ENCODE measurements at regions not wholly inside any gene's neighbourhood (a gene's known extent, or its start where the extent isn't known, plus 50 kb on each side); places are given as distances from the start of the nearest gene placed in this dataset.
"Not testable (repeated sequence)": the region's sequence is repeated elsewhere in the genome, so short reads cannot be mapped to it uniquely, and the experiment has no call there.

DNA sequence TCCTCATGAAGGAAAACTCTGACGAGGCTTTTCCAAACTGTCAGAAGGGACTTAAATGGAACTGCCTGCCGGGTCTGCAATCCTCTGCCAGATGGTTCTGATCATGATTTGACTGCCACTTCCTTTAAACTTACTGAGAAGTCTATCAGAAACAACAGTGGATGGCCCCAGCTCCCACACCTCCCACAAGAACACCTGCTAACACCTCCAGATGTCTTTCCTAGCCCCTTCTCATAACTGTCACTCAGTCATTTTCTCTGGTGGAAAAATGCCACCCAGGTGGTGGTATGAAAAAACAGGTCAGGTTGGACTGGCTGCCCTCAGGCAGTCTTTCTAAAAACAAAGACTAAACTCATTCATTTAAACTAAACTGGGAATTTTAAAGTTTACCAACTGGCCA lies 66.7 kb upstream of the ABCD3 start:
- Histone ChIP-seq H3K4me3 (ENCODE audit: low read length) (no peak overlapping the region), H3K79me2 (ENCODE audit: low read length) (no peaks in the 10 kb centered on the region), H3K9me3 (ENCODE audit: insufficient read depth, low read length) (no peaks in the 10 kb centered on the region), H3K9ac (ENCODE audit: low read length) (no peak overlapping the region), H3K36me3 (replicated peaks; ENCODE audit: low read depth, low read length) (no peaks in the 10 kb centered on the region), H4K20me1 (ENCODE audit: insufficient read depth, low read length) (no peaks in the 10 kb centered on the region), H3K4me2 (ENCODE audit: low read length) (no peak overlapping the region), H3K4me1 (ENCODE audit: low read length) (no peaks in the 10 kb centered on the region), H3K27me3 (ENCODE audit: low read depth, low read length) (peaks cover 5% of the 10 kb centered on the region; the same call in 1 of the 2 replicates), H2AFZ (ENCODE audit: low read depth, low read length) (no peak overlapping the region), H3K27ac (ENCODE audit: low read length) (no peak overlapping the region)
- TF ChIP-seq EZH2phosphoT487 (IDR thresholded peaks at IDR 0.05; ENCODE audit: low read depth): no peak
- TF ChIP-seq, protein P1, sequence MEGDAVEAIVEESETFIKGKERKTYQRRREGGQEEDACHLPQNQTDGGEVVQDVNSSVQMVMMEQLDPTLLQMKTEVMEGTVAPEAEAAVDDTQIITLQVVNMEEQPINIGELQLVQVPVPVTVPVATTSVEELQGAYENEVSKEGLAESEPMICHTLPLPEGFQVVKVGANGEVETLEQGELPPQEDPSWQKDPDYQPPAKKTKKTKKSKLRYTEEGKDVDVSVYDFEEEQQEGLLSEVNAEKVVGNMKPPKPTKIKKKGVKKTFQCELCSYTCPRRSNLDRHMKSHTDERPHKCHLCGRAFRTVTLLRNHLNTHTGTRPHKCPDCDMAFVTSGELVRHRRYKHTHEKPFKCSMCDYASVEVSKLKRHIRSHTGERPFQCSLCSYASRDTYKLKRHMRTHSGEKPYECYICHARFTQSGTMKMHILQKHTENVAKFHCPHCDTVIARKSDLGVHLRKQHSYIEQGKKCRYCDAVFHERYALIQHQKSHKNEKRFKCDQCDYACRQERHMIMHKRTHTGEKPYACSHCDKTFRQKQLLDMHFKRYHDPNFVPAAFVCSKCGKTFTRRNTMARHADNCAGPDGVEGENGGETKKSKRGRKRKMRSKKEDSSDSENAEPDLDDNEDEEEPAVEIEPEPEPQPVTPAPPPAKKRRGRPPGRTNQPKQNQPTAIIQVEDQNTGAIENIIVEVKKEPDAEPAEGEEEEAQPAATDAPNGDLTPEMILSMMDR (IDR thresholded peaks at IDR 0.05; ENCODE audit: low read depth, low read length): no peak

DNA sequence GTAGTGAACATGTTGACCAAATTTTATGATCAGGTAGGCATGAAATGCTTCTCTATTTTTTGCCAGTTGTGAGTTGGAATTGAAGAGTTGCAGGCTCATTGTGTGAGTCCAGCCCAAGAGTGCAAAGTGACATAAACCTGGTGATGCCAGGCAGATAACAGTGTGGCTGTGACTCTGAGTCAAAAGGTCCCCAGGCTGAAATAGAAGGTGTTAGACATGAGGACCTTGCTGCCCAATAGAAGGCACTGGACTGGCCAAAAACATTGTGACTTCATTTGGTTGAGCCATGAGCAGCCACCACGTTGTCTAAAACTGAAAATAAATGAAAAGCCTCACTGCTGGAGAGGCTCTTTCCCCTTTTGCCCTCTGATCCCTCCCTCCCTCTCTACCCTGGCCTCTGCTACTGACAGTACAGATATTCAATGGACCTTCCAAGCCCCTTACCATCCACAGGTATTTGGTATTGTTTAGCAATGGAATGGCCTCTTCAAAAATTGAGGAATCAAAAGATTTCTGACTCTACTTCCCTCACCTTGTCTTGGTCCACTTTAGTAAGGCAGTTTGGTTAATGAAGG lies 67.8 kb upstream of the ABCD3 start:
- Histone ChIP-seq H3K4me3 (ENCODE audit: low read length) (no peak overlapping the region), H3K27ac (ENCODE audit: low read length) (no peak overlapping the region), H2AFZ (ENCODE audit: low read depth, low read length) (no peak overlapping the region), H3K9ac (ENCODE audit: low read length) (no peak overlapping the region), H3K4me1 (ENCODE audit: low read length) (no peaks in the 10 kb centered on the region), H3K9me3 (ENCODE audit: insufficient read depth, low read length) (no peaks in the 10 kb centered on the region), H3K27me3 (ENCODE audit: low read depth, low read length) (peaks cover 5% of the 10 kb centered on the region; the same call in 1 of the 2 replicates), H3K36me3 (replicated peaks; ENCODE audit: low read depth, low read length) (no peaks in the 10 kb centered on the region), H4K20me1 (ENCODE audit: insufficient read depth, low read length) (no peaks in the 10 kb centered on the region), H3K79me2 (ENCODE audit: low read length) (no peaks in the 10 kb centered on the region), H3K4me2 (ENCODE audit: low read length) (no peak overlapping the region)
- no peak for TF ChIP-seq EZH2phosphoT487 (IDR thresholded peaks at IDR 0.05; ENCODE audit: low read depth)
- TF ChIP-seq, protein P1 (IDR thresholded peaks at IDR 0.05; ENCODE audit: low read depth, low read length): no peak

DNA sequence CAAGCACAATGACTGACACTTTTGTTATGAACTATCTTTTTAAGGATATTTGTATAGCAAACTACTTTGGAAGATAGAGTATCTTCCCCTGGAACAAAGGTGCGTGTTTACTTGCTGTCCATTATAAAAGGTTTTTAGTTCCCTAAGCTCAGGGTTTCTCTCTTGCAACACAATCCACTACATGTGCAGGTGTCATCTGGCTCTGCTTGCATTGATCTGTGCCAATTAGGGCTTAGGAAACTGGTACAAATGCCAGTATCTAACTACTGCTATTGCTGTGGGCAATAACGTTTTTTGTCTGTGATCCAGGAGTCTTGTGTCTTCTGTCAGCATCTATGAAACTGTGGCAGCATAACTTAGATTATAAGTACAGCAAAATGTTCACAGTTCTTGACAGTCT lies 68.3 kb upstream of the ABCD3 start:
- H3K27ac ChIP-seq (ENCODE audit: low read length): no peak overlapping the region
- H3K79me2 ChIP-seq (ENCODE audit: low read length): no peaks in the 10 kb centered on the region
- TF ChIP-seq EZH2phosphoT487 (IDR thresholded peaks at IDR 0.05; ENCODE audit: low read depth): no peak
- TF ChIP-seq, protein P1 (IDR thresholded peaks at IDR 0.05; ENCODE audit: low read depth, low read length): no peak
- H3K4me2 ChIP-seq (ENCODE audit: low read length): no peak overlapping the region
- H3K9me3 ChIP-seq (ENCODE audit: insufficient read depth, low read length): no peaks in the 10 kb centered on the region
- no peaks in the 10 kb centered on the region for H3K4me1 ChIP-seq (ENCODE audit: low read length)
- 0 out of 2 replicates have a peak, but pooled peaks cover 5% of the 10 kb centered on the region for H3K27me3 ChIP-seq (ENCODE audit: low read depth, low read length)
- H3K4me3 ChIP-seq (ENCODE audit: low read length): no peak overlapping the region
- no peaks in the 10 kb centered on the region for H4K20me1 ChIP-seq (ENCODE audit: insufficient read depth, low read length)
- no peak overlapping the region for H3K9ac ChIP-seq (ENCODE audit: low read length)
- H2AFZ ChIP-seq (ENCODE audit: low read depth, low read length): no peak overlapping the region
- no peaks in the 10 kb centered on the region for H3K36me3 ChIP-seq (replicated peaks; ENCODE audit: low read depth, low read length)

DNA sequence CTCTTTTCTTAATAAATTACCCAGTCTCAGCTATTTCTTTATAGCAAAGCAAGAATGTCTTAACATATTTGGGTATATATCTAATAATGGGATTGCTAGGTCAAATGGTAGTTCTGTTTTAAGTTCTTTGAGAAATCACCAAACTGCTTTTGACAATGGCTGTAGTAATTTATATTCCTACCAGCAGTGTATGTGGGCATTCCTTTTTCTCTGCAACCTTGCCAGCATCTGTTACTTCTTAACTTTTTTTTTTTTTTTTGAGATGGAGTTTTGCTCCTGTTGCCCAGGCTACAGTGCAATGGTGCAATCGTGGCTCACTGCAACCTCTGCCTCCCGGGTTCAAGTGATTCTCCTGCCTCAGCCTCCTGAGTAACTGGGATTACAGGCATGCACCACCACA lies 69.8 kb upstream of the ABCD3 start:
- not testable (repeated sequence) for H2AFZ ChIP-seq (ENCODE audit: low read depth, low read length); H3K9ac ChIP-seq (ENCODE audit: low read length); H3K4me1 ChIP-seq (ENCODE audit: low read length); H4K20me1 ChIP-seq (ENCODE audit: insufficient read depth, low read length); H3K36me3 ChIP-seq (replicated peaks; ENCODE audit: low read depth, low read length); H3K27ac ChIP-seq (ENCODE audit: low read length); H3K4me3 ChIP-seq (ENCODE audit: low read length); H3K4me2 ChIP-seq (ENCODE audit: low read length); H3K9me3 ChIP-seq (ENCODE audit: insufficient read depth, low read length); H3K27me3 ChIP-seq (ENCODE audit: low read depth, low read length); H3K79me2 ChIP-seq (ENCODE audit: low read length)
